GM23248 (cell line): ENCODE measurements at regions not wholly inside any gene's neighbourhood (a gene's known extent, or its start where the extent isn't known, plus 50 kb on each side); places are given as distances from the start of the nearest gene placed in this dataset.

Source experiments
- DNase-seq: peaks from one replicate; pipeline ENCODE4 v3.0.0-alpha.2; 2015
- H2AFZ ChIP-seq: fragments of 200-600 bp; sonication (generic); 2 replicates; pipeline ENCODE4 v1.6.1; 2016; ENCODE audit warnings: antibody characterized with exemption
- H3F3A ChIP-seq: fragments of 200-600 bp; sonication (generic); 2 replicates; pipeline ENCODE4 v1.6.1; 2016; ENCODE audit warnings: mild to moderate bottlenecking, antibody characterized with exemption, mixed run types; ENCODE audit not compliant: insufficient read depth
- H3K27ac ChIP-seq: fragments of 200-600 bp; sonication (generic); 2 replicates; pipeline ENCODE4 v1.5.1; 2016; ENCODE audit warnings: mild to moderate bottlenecking
- H3K27me3 ChIP-seq: fragments of 200-600 bp; sonication (generic); replicated peaks from 2 replicates; pipeline ENCODE4 v1.6.1; 2016; ENCODE audit warnings: mild to moderate bottlenecking; ENCODE audit not compliant: insufficient read depth
- H3K36me3 ChIP-seq: fragments of 200-600 bp; sonication (generic); 2 replicates; pipeline ENCODE4 v1.6.1; 2016; ENCODE audit warnings: low read depth, mild to moderate bottlenecking
- H3K4me1 ChIP-seq: fragments of 200-600 bp; sonication (generic); 2 replicates; pipeline ENCODE4 v1.6.1; 2016; ENCODE audit warnings: mild to moderate bottlenecking; ENCODE audit not compliant: insufficient read depth
- H3K4me2 ChIP-seq: fragments of 200-600 bp; sonication (generic); one replicate; pipeline ENCODE4 v1.6.1; 2016; ENCODE audit warnings: mild to moderate bottlenecking; ENCODE audit not compliant: unreplicated experiment
- H3K4me3 ChIP-seq: fragments of 200-600 bp; sonication (generic); 2 replicates; pipeline ENCODE4 v1.5.1; 2016; ENCODE audit warnings: mild to moderate bottlenecking
- H3K79me2 ChIP-seq: fragments of 200-600 bp; sonication (generic); 2 replicates; pipeline ENCODE4 v1.6.1; 2016; ENCODE audit warnings: mild to moderate bottlenecking; ENCODE audit not compliant: insufficient read depth
- H3K9ac ChIP-seq: fragments of 200-600 bp; sonication (generic); 2 replicates; pipeline ENCODE4 v1.6.1; 2016; ENCODE audit warnings: mild to moderate bottlenecking
- H3K9me2 ChIP-seq: fragments of 200-600 bp; sonication (generic); 2 replicates; pipeline ENCODE4 v1.6.1; 2016; ENCODE audit warnings: mixed run types, mild to moderate bottlenecking, moderate library complexity; ENCODE audit not compliant: insufficient read depth
- H3K9me3 ChIP-seq: fragments of 200-600 bp; sonication (generic); one replicate; pipeline ENCODE4 v1.6.1; 2017; ENCODE audit warnings: low read depth
- H4K20me1 ChIP-seq: fragments of 200-600 bp; sonication (generic); 2 replicates; pipeline ENCODE4 v1.6.0; 2016; ENCODE audit not compliant: insufficient read depth
- EZH2 ChIP-seq: fragments of 200-600 bp; sonication (generic); IDR thresholded peaks from 2 replicates; pipeline ENCODE4 v1.6.1; 2018; ENCODE audit warnings: antibody characterized with exemption, mild to moderate bottlenecking; ENCODE audit not compliant: insufficient read depth, poor library complexity, severe bottlenecking
- EZH2phosphoT487 ChIP-seq: fragments of 200-600 bp; sonication (generic); IDR thresholded peaks from 2 replicates; pipeline ENCODE4 v1.6.1; 2018; ENCODE audit warnings: antibody characterized with exemption, moderate library complexity, mild to moderate bottlenecking, low read depth; ENCODE audit not compliant: insufficient read depth
- WGBS, 2 experiments: methylation state at CpG; one replicate each; pipeline ENCODE4 v1.1.6; 2015 to 2017; ENCODE audit warnings: low lambda C conversion rate in 2 of 2, low coverage in 1 of 2; ENCODE audit errors: missing lambda C conversion rate in 2 of 2; 5-methylcytosine and 5-hydroxymethylcytosine counted together
- in situ Hi-C: fragments of 300-500 bp; cut with MboI; formaldehyde crosslinking; loops from 2 replicates; pipeline ENCODE4 v1.15.0; 2020

GRCh38 chr2:21452678-21453077 is 328.9 kb downstream of the TDRD15 start:
- no peaks in the 10 kb centered on the region for H3K9me3 ChIP-seq
- H2AFZ ChIP-seq, result no peak overlapping the region
- H3K4me2 ChIP-seq, result no peak overlapping the region
- no peaks in the 10 kb centered on the region for H3K79me2 ChIP-seq
- no peaks in the 10 kb centered on the region for H4K20me1 ChIP-seq
- in situ Hi-C loops, result no loop called here
- H3K36me3 ChIP-seq, result no peaks in the 10 kb centered on the region
- DNase-seq, result no peak
- H3K27ac ChIP-seq, result no peak overlapping the region
- TF ChIP-seq EZH2phosphoT487, result no peak
- TF ChIP-seq EZH2, result no peak
- H3F3A ChIP-seq, result no peaks in the 10 kb centered on the region
- no peaks in the 10 kb centered on the region for H3K9me2 ChIP-seq
- H3K4me3 ChIP-seq, result no peak overlapping the region
- H3K27me3 ChIP-seq, result no peaks in the 10 kb centered on the region
- H3K4me1 ChIP-seq, result no peaks in the 10 kb centered on the region
- no peak overlapping the region for H3K9ac ChIP-seq
- WGBS, 2 experiments, result 21 to 22% methylated on average over 4 to 5 of the region's 5 CpGs

- in situ Hi-C loops, result no loop called here
- Histone ChIP-seq H3K9me3 (no peaks in the 10 kb centered on the region), H2AFZ (no peak overlapping the region), H3K27ac (no peak overlapping the region), H4K20me1 (no peaks in the 10 kb centered on the region), H3K4me3 (no peak overlapping the region), H3K9me2 (no peaks in the 10 kb centered on the region), H3K79me2 (no peaks in the 10 kb centered on the region), H3K36me3 (no peaks in the 10 kb centered on the region), H3K4me2 (no peak overlapping the region), H3K9ac (no peak overlapping the region), H3K4me1 (no peaks in the 10 kb centered on the region), H3F3A (no peaks in the 10 kb centered on the region), H3K27me3 (no peaks in the 10 kb centered on the region)
- DNase-seq, result no peak
- WGBS, 2 experiments, result 8 to 12% methylated on average over 8 of the region's 8 CpGs
- TF ChIP-seq EZH2, result no peak
- TF ChIP-seq EZH2phosphoT487, result no peak
Measured at GRCh38 chr2:21453723-21454450, 330.1 kb downstream of the TDRD15 start.

- in situ Hi-C loops, result no loop called here
- no peak overlapping the region for H3K27ac ChIP-seq
Measured at GRCh38 chr2:21454839-21455238, 331.1 kb downstream of the TDRD15 start.

GRCh38 chr2:21461754-21462240 is 338.0 kb downstream of the TDRD15 start:
- Histone ChIP-seq H4K20me1 (no peaks in the 10 kb centered on the region), H3K36me3 (no peaks in the 10 kb centered on the region), H3K27ac (no peak overlapping the region), H3K4me1 (no peaks in the 10 kb centered on the region), H3K9ac (no peak overlapping the region), H3K9me3 (no peaks in the 10 kb centered on the region), H2AFZ (no peak overlapping the region), H3K9me2 (no peaks in the 10 kb centered on the region), H3K4me2 (no peak overlapping the region), H3K27me3 (no peaks in the 10 kb centered on the region), H3F3A (no peaks in the 10 kb centered on the region), H3K4me3 (no peak overlapping the region), H3K79me2 (no peaks in the 10 kb centered on the region)
- WGBS, 2 experiments, result 3 to 7% methylated on average over 3 of the region's 3 CpGs
- no peak for TF ChIP-seq EZH2phosphoT487
- TF ChIP-seq EZH2, result no peak
- in situ Hi-C loops, result no loop called here
- DNase-seq, result no peak

More at GRCh38 chr2:21454839-21455238, 331.1 kb downstream of the TDRD15 start:
- Histone ChIP-seq H3K4me2 (no peak overlapping the region), H4K20me1 (no peaks in the 10 kb centered on the region), H3K9me3 (no peaks in the 10 kb centered on the region), H3K36me3 (no peaks in the 10 kb centered on the region), H3K9me2 (no peaks in the 10 kb centered on the region), H3K4me3 (no peak overlapping the region), H3K4me1 (no peaks in the 10 kb centered on the region), H3K9ac (no peak overlapping the region), H3K79me2 (no peaks in the 10 kb centered on the region), H3F3A (no peaks in the 10 kb centered on the region), H3K27me3 (no peaks in the 10 kb centered on the region), H2AFZ (no peak overlapping the region)
- no peak for DNase-seq
- 3 to 5% methylated on average over 2 of the region's 2 CpGs for WGBS, 2 experiments
- no peak for TF ChIP-seq EZH2
- no peak for TF ChIP-seq EZH2phosphoT487
